Astrocyte (in vitro differentiated cells and primary cell): ENCODE measurements at regions not wholly inside any gene's neighbourhood (a gene's known extent, or its start where the extent isn't known, plus 50 kb on each side); places are given as distances from the start of the nearest gene placed in this dataset.

Experiments
- DNase-seq: peaks from one replicate; pipeline ENCODE4 v3.0.0-alpha.2; 2010; ENCODE audit warnings: low read depth
- FAIRE-seq: peaks from 2 replicates; lab custom pipeline; 2011; peaks lifted over from hg19 to GRCh38; lab: Jason Lieb, UNC
- H2AFZ ChIP-seq: 2 replicates; pipeline ENCODE4 v1.6.0; 2012; ENCODE audit warnings: low read depth, low read length, inconsistent platforms
- H3K27ac ChIP-seq: 2 replicates; pipeline ENCODE4 v1.5.1; 2011; ENCODE audit warnings: low read depth, low read length, inconsistent platforms
- H3K27me3 ChIP-seq: 2 replicates; pipeline ENCODE4 v1.6.0; 2011; ENCODE audit warnings: low read length, inconsistent platforms; ENCODE audit not compliant: insufficient read depth
- H3K36me3 ChIP-seq: 2 replicates; pipeline ENCODE4 v1.5.1; 2011; ENCODE audit warnings: low read length, inconsistent platforms; ENCODE audit not compliant: insufficient read depth
- H3K4me1 ChIP-seq: 2 replicates; pipeline ENCODE4 v1.5.1; 2011; ENCODE audit warnings: low read length, inconsistent platforms; ENCODE audit not compliant: insufficient read depth
- H3K4me2 ChIP-seq: 2 replicates; pipeline ENCODE4 v1.6.0; 2012; ENCODE audit warnings: low read length, inconsistent platforms
- H3K4me3 ChIP-seq: 2 replicates; pipeline ENCODE4 v1.5.1; 2011; ENCODE audit warnings: low read depth, mild to moderate bottlenecking, low read length, inconsistent platforms; ENCODE audit not compliant: insufficient read depth
- H3K79me2 ChIP-seq: 2 replicates; pipeline ENCODE4 v1.6.0; 2012; ENCODE audit warnings: mild to moderate bottlenecking, low read length, inconsistent platforms; ENCODE audit not compliant: insufficient read depth
- H3K9ac ChIP-seq: 2 replicates; pipeline ENCODE4 v1.6.0; 2012; ENCODE audit warnings: mild to moderate bottlenecking, low read length, inconsistent platforms
- H3K9me3 ChIP-seq: 2 replicates; pipeline ENCODE4 v1.5.1; 2012; ENCODE audit warnings: low read depth, mild to moderate bottlenecking, low read length, inconsistent platforms; ENCODE audit not compliant: insufficient read depth
- H4K20me1 ChIP-seq: 2 replicates; pipeline ENCODE4 v1.6.0; 2012; ENCODE audit warnings: low read length, inconsistent platforms; ENCODE audit not compliant: insufficient read depth
- H3K27ac Mint-ChIP-seq: one replicate; pipeline ENCODE4 v1.8.0; 2021; ENCODE audit warnings: mild to moderate bottlenecking, mixed read lengths; ENCODE audit not compliant: unreplicated experiment
- H3K27me3 Mint-ChIP-seq: one replicate; pipeline ENCODE4 v1.8.0; 2021; ENCODE audit warnings: low read depth, mixed read lengths; ENCODE audit not compliant: unreplicated experiment
- H3K36me3 Mint-ChIP-seq: one replicate; pipeline ENCODE4 v1.8.0; 2021; ENCODE audit warnings: low read depth, mixed read lengths; ENCODE audit not compliant: unreplicated experiment
- H3K4me1 Mint-ChIP-seq: one replicate; pipeline ENCODE4 v1.8.0; 2021; ENCODE audit warnings: low read depth, mixed read lengths; ENCODE audit not compliant: unreplicated experiment
- H3K4me3 Mint-ChIP-seq: one replicate; pipeline ENCODE4 v1.8.0; 2021; ENCODE audit warnings: mild to moderate bottlenecking, moderate library complexity, mixed read lengths; ENCODE audit not compliant: unreplicated experiment
- H3K9me3 Mint-ChIP-seq: one replicate; pipeline ENCODE4 v1.8.0; 2021; ENCODE audit warnings: mild to moderate bottlenecking, mixed read lengths; ENCODE audit not compliant: unreplicated experiment
- EZH2 ChIP-seq: IDR thresholded peaks from 2 replicates; pipeline ENCODE4 v1.6.1; 2012; ENCODE audit warnings: mild to moderate bottlenecking, low read length, inconsistent platforms; ENCODE audit not compliant: insufficient read depth
- TF ChIP-seq, protein P1 (sequence below): IDR thresholded peaks from 2 replicates; pipeline ENCODE4 v1.5.1; 2011; ENCODE audit warnings: low read depth, mild to moderate bottlenecking, inconsistent platforms, low read length, moderate library complexity; ENCODE audit not compliant: insufficient read depth

DNA sequence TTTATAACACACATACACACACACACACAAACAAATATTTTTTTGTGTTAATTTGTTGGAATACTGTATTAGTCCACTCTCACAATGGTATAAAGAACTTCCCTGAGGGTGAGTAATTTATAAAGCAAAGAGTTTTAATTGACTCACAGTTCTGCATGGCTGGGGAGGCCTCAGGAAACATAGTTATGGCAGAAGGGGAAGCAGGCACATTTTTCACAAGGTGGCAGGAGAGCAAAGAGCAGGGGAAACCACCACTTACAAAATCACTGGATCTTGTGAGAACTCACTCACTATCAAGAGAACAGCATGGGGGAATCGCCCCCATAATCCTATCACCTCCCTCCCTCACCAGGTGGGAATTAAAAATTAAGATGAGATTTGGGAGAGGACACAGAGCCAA is 205.4 kb upstream of the PTPRD start:
- H3K4me1 ChIP-seq, result no peaks in the 10 kb centered on the region
- H3K27me3 Mint-ChIP-seq, result no peaks in the 10 kb centered on the region
- H3K4me3 Mint-ChIP-seq, result no peak overlapping the region
- no peak overlapping the region for H3K4me2 ChIP-seq
- no peaks in the 10 kb centered on the region for H3K79me2 ChIP-seq
- no peaks in the 10 kb centered on the region for H4K20me1 ChIP-seq
- H2AFZ ChIP-seq, result no peak overlapping the region
- no peaks in the 10 kb centered on the region for H3K27me3 ChIP-seq
- H3K27ac Mint-ChIP-seq, result no peak overlapping the region
- DNase-seq (no peak), FAIRE-seq (no peak)
- TF ChIP-seq EZH2, result no peak
- TF ChIP-seq, protein P1, sequence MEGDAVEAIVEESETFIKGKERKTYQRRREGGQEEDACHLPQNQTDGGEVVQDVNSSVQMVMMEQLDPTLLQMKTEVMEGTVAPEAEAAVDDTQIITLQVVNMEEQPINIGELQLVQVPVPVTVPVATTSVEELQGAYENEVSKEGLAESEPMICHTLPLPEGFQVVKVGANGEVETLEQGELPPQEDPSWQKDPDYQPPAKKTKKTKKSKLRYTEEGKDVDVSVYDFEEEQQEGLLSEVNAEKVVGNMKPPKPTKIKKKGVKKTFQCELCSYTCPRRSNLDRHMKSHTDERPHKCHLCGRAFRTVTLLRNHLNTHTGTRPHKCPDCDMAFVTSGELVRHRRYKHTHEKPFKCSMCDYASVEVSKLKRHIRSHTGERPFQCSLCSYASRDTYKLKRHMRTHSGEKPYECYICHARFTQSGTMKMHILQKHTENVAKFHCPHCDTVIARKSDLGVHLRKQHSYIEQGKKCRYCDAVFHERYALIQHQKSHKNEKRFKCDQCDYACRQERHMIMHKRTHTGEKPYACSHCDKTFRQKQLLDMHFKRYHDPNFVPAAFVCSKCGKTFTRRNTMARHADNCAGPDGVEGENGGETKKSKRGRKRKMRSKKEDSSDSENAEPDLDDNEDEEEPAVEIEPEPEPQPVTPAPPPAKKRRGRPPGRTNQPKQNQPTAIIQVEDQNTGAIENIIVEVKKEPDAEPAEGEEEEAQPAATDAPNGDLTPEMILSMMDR, result no peak
- no peaks in the 10 kb centered on the region for H3K9me3 ChIP-seq
- no peaks in the 10 kb centered on the region for H3K36me3 ChIP-seq
- peaks cover 3% of the 10 kb centered on the region for H3K9me3 Mint-ChIP-seq
- no peaks in the 10 kb centered on the region for H3K36me3 Mint-ChIP-seq
- no peak overlapping the region for H3K9ac ChIP-seq
- no peaks in the 10 kb centered on the region for H3K4me1 Mint-ChIP-seq
- no peak overlapping the region for H3K4me3 ChIP-seq
- H3K27ac ChIP-seq, result no peak overlapping the region

DNA sequence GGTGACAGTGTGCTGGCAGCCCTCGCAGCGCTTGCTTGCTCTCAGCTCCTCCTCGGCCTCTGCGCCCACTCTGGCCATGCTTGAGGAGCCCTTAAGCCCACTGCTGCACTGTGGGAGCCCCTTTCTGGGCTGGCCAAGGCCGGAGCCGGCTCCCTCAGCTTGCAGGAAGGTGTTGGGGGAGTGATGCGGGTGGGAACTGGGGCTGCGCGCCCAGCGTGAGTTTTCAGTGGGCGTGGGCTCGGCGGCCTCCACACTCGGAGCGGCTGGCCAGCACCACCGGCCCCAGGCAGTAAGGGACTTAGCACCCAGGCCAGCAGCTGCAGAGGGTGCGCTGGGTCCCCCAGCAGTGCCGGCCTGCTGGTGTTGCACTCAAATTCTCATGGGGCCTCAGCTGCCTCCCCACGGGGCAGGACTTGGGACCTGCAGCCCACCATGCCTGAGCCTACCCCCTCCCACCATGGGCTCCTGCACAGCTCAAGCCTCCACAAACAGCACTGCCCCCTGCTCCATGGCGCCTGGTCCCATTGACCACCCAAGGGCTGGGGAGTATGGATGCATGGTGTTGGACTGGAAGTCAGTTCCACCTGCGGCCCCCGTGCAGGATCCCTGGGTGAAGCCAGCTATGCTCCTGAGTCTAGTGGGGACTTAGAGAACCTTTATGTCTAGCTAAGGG is 223.1 kb upstream of the PTPRD start:
- no peak overlapping the region for H3K27ac ChIP-seq
- H3K27ac Mint-ChIP-seq, result no peak overlapping the region

DNA sequence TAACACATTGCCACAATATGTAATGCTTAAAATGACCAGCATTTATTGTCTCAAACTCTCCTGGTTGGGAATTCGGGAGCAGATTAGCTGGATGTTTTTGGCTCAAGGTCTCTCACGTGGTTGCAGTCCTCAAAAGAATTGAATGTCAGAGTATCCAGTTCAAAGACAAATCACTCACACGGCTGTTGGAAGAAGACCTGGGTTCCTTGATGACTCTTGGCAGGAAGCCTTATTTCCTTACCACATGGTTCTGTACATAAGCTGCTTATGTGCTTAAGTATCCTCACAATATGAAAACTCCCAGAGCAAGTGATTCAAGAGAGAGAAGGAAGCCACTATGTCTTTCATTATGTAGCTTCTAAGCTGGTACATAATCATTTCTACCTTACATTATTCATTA is 230.3 kb upstream of the PTPRD start:
- Mint-ChIP-seq H3K4me1 (no peaks in the 10 kb centered on the region), H3K36me3 (no peaks in the 10 kb centered on the region), H3K27me3 (no peaks in the 10 kb centered on the region), H3K4me3 (no peak overlapping the region), H3K9me3 (no peaks in the 10 kb centered on the region), H3K27ac (no peak overlapping the region)
- no peak overlapping the region for H2AFZ ChIP-seq
- H3K36me3 ChIP-seq, result no peaks in the 10 kb centered on the region
- DNase-seq (no peak), FAIRE-seq (no peak)
- no peaks in the 10 kb centered on the region for H4K20me1 ChIP-seq
- H3K27me3 ChIP-seq, result no peaks in the 10 kb centered on the region
- H3K4me3 ChIP-seq, result no peak overlapping the region
- no peak for TF ChIP-seq EZH2
- TF ChIP-seq, protein P1, result no peak
- no peak overlapping the region for H3K27ac ChIP-seq
- no peaks in the 10 kb centered on the region for H3K79me2 ChIP-seq
- H3K4me2 ChIP-seq, result no peak overlapping the region
- H3K9me3 ChIP-seq, result no peaks in the 10 kb centered on the region
- H3K4me1 ChIP-seq, result no peaks in the 10 kb centered on the region
- no peak overlapping the region for H3K9ac ChIP-seq

More for the DNA sequence above, 223.1 kb upstream of the PTPRD start:
- H3K27me3 Mint-ChIP-seq, result no peaks in the 10 kb centered on the region
- Histone ChIP-seq H3K36me3 (no peaks in the 10 kb centered on the region), H3K4me2 (no peak overlapping the region), H3K9ac (no peak overlapping the region), H2AFZ (no peak overlapping the region), H3K4me3 (no peak overlapping the region), H3K9me3 (no peaks in the 10 kb centered on the region), H3K27me3 (no peaks in the 10 kb centered on the region), H3K4me1 (no peaks in the 10 kb centered on the region), H4K20me1 (no peaks in the 10 kb centered on the region), H3K79me2 (no peaks in the 10 kb centered on the region)
- H3K4me1 Mint-ChIP-seq, result no peaks in the 10 kb centered on the region
- TF ChIP-seq, protein P1, result no peak
- no peak for TF ChIP-seq EZH2
- no peak for DNase-seq
- H3K36me3 Mint-ChIP-seq, result no peaks in the 10 kb centered on the region
- FAIRE-seq, result no peak
- no peak overlapping the region for H3K4me3 Mint-ChIP-seq
- H3K9me3 Mint-ChIP-seq, result peaks cover 2% of the 10 kb centered on the region
